Liver (tissue), 8 donors: ENCODE measurements at regions not wholly inside any gene's neighbourhood (a gene's known extent, or its start where the extent isn't known, plus 50 kb on each side); places are given as distances from the start of the nearest gene placed in this dataset.

ENCODE experiments used
- DNase-seq: peaks from one replicate; pipeline ENCODE4 v3.0.0-alpha.2; 2017; ENCODE audit warnings: low spot score
- H3K27ac ChIP-seq, 2 donors: one replicate each; pipeline ENCODE4 v1.7.0; 2013; ENCODE audit warnings: inconsistent platforms in 2 of 2, low read length in 2 of 2, control low read depth in 1 of 2, low read depth in 1 of 2, mild to moderate bottlenecking in 1 of 2
- H3K27me3 ChIP-seq, 4 donors: one replicate each; pipeline versions ENCODE4 v1.6.1 to v1.7.0; 2013; ENCODE audit warnings: low read length in 3 of 4, inconsistent platforms in 1 of 4, mild to moderate bottlenecking in 1 of 4, moderate library complexity in 1 of 4; ENCODE audit not compliant: control insufficient read depth in 4 of 4, insufficient read depth in 4 of 4
- H3K36me3 ChIP-seq, 4 donors: one replicate each; pipeline versions ENCODE4 v1.6.1 to v1.7.0; 2013; ENCODE audit warnings: low read length in 3 of 4, mild to moderate bottlenecking in 3 of 4, low read depth in 1 of 4, moderate library complexity in 1 of 4; ENCODE audit not compliant: control insufficient read depth in 4 of 4, insufficient read depth in 3 of 4
- H3K4me1 ChIP-seq, 4 donors: one replicate each; pipeline versions ENCODE4 v1.6.1 to v1.7.0; 2013; ENCODE audit warnings: low read length in 3 of 4, mild to moderate bottlenecking in 3 of 4, moderate library complexity in 1 of 4; ENCODE audit not compliant: control insufficient read depth in 4 of 4, insufficient read depth in 4 of 4
- H3K4me3 ChIP-seq, 3 donors: one replicate each; pipeline versions ENCODE4 v1.6.1 to v1.7.0; 2013; ENCODE audit warnings: low read length in 3 of 3, control low read depth in 1 of 3, low read depth in 1 of 3, mild to moderate bottlenecking in 1 of 3
- H3K9ac ChIP-seq, 2 donors: one replicate each; pipeline ENCODE4 v1.7.0; 2013; ENCODE audit warnings: low read length in 2 of 2, mild to moderate bottlenecking in 2 of 2, moderate library complexity in 2 of 2, control low read depth in 1 of 2, low read depth in 1 of 2
- H3K9me3 ChIP-seq, 4 donors: one replicate each; pipeline versions ENCODE4 v1.6.1 to v1.7.0; 2013; ENCODE audit warnings: low read length in 3 of 4; ENCODE audit not compliant: control insufficient read depth in 4 of 4
- ATF3 ChIP-seq: IDR thresholded peaks from 2 replicates; pipeline ENCODE4 v1.6.1; 2016; ENCODE audit warnings: antibody characterized with exemption
- CTCF ChIP-seq: fragments of 150-350 bp; IDR thresholded peaks from 2 replicates; pipeline ENCODE4 v1.5.1; 2017; ENCODE audit warnings: improper control_type of control experiment, low read depth, low read length; ENCODE audit not compliant: missing input control
- EGR1 ChIP-seq, 2 donors: IDR thresholded peaks; 2 replicates each; pipeline ENCODE4 v1.6.1; 2016 to 2018; ENCODE audit warnings: antibody characterized with exemption in 2 of 2, low read depth in 2 of 2
- FOXA1 ChIP-seq: IDR thresholded peaks from 2 replicates; pipeline ENCODE4 v1.6.1; 2016; ENCODE audit warnings: antibody characterized with exemption
- FOXA2 ChIP-seq: IDR thresholded peaks from 2 replicates; pipeline ENCODE4 v1.6.1; 2016; ENCODE audit warnings: antibody characterized with exemption
- GABPA ChIP-seq, 2 donors: IDR thresholded peaks in 1 of 2; conservative IDR thresholded peaks in 1 of 2; 2 replicates each; pipeline ENCODE4 v1.6.1; 2016; ENCODE audit warnings: antibody characterized with exemption in 2 of 2, mild to moderate bottlenecking in 1 of 2, moderate library complexity in 1 of 2
- HNF4A ChIP-seq, 2 donors: conservative IDR thresholded peaks; 2 replicates each; pipeline ENCODE4 v1.6.1; 2016; ENCODE audit warnings: antibody characterized with exemption in 2 of 2, mild to moderate bottlenecking in 2 of 2
- HNF4G ChIP-seq: IDR thresholded peaks from 2 replicates; pipeline ENCODE4 v1.6.1; 2016; ENCODE audit warnings: antibody characterized with exemption
- JUND ChIP-seq, 2 donors: IDR thresholded peaks; 2 replicates each; pipeline ENCODE4 v1.6.1; 2016; ENCODE audit warnings: antibody characterized with exemption in 2 of 2
- MAX ChIP-seq: IDR thresholded peaks from 2 replicates; pipeline ENCODE4 v1.6.1; 2016; ENCODE audit warnings: antibody characterized with exemption
- NR2F2 ChIP-seq: IDR thresholded peaks from 2 replicates; pipeline ENCODE4 v1.6.1; 2016; ENCODE audit warnings: antibody characterized with exemption
- RAD21 ChIP-seq, 2 donors: IDR thresholded peaks; 2 replicates each; pipeline ENCODE4 v1.6.1; 2016; ENCODE audit warnings: antibody characterized with exemption in 2 of 2, mild to moderate bottlenecking in 2 of 2
- REST ChIP-seq: IDR thresholded peaks from 2 replicates; pipeline ENCODE4 v1.6.1; 2016; ENCODE audit warnings: antibody characterized with exemption, mild to moderate bottlenecking
- RXRA ChIP-seq, 2 donors: IDR thresholded peaks; 2 replicates each; pipeline ENCODE4 v1.6.1; 2017 to 2018; ENCODE audit warnings: antibody characterized with exemption in 2 of 2, mild to moderate bottlenecking in 1 of 2
- SP1 ChIP-seq: IDR thresholded peaks from 2 replicates; pipeline ENCODE4 v1.6.1; 2018; ENCODE audit warnings: antibody characterized with exemption, mild to moderate bottlenecking
- TAF1 ChIP-seq: conservative IDR thresholded peaks from 2 replicates; pipeline ENCODE4 v1.6.1; 2016; ENCODE audit warnings: antibody characterized with exemption, mild to moderate bottlenecking
- ZBTB33 ChIP-seq: IDR thresholded peaks from 2 replicates; pipeline ENCODE4 v1.6.1; 2016; ENCODE audit warnings: antibody characterized with exemption
- WGBS: extraction: QIAGEN DNeasy Blood & Tissue Kit; methylation state at CpG from one replicate; pipeline ENCODE4 v1.1.7; 2013; 5-methylcytosine and 5-hydroxymethylcytosine counted together
- donor health status: healthy.
- donor health status: healthy.
- donor health status: healthy.
- donor health status: healthy.
- donor health status: healthy.

GRCh38 chr15:67943475-67943874 lies 103.6 kb upstream of the RNU6-1 start:
- no peaks in the 10 kb centered on the region for H3K27me3 ChIP-seq
- WGBS = 96% methylated on average over 2 of the region's 2 CpGs
- H3K9ac ChIP-seq = no peak overlapping the region
- TF ChIP-seq HNF4G = no peak
- no peak for TF ChIP-seq GABPA (IDR thresholded peaks at IDR 0.05 in 1 of 2, conservative IDR thresholded peaks at IDR 0.05 in 1 of 2)
- no peak for TF ChIP-seq MAX
- no peak for TF ChIP-seq HNF4A (conservative IDR thresholded peaks at IDR 0.05)
- TF ChIP-seq FOXA2 = no peak
- TF ChIP-seq RXRA (IDR thresholded peaks at IDR 0.05) = no peak
- no peak for TF ChIP-seq FOXA1
- TF ChIP-seq ZBTB33 = no peak
- TF ChIP-seq RAD21 (IDR thresholded peaks at IDR 0.05) = no peak
- TF ChIP-seq SP1 = no peak
- no peaks in the 10 kb centered on the region for H3K36me3 ChIP-seq
- H3K4me3 ChIP-seq = no peak overlapping the region
- H3K4me1 ChIP-seq = peaks cover 0 to 6% (median 4%) of the 10 kb centered on the region in 4 donors
- H3K9me3 ChIP-seq = no peaks in the 10 kb centered on the region
- DNase-seq = no peak
- H3K27ac ChIP-seq = no peak overlapping the region

- no peak overlapping the region for H3K4me3 ChIP-seq
- no peak overlapping the region for H3K9ac ChIP-seq
- no peak for DNase-seq
- no peaks in the 10 kb centered on the region for H3K27me3 ChIP-seq
- WGBS = 96% methylated on average over 10 of the region's 10 CpGs
- H3K4me1 ChIP-seq = peaks cover 0 to 6% (median 4%) of the 10 kb centered on the region in 4 donors
- H3K36me3 ChIP-seq = no peaks in the 10 kb centered on the region
- TF ChIP-seq ATF3 (no peak), FOXA2 (no peak), TAF1 (no peak), GABPA (IDR thresholded peaks at IDR 0.05 in 1 of 2, conservative IDR thresholded peaks at IDR 0.05 in 1 of 2) (no peak), CTCF (no peak), EGR1 (IDR thresholded peaks at IDR 0.05; ENCODE audit: low read depth in 2 of 2) (no peak), HNF4G (no peak), REST (no peak), JUND (IDR thresholded peaks at IDR 0.05) (no peak), RXRA (IDR thresholded peaks at IDR 0.05) (no peak), ZBTB33 (no peak), FOXA1 (no peak), NR2F2 (no peak), MAX (no peak), HNF4A (conservative IDR thresholded peaks at IDR 0.05) (no peak), SP1 (no peak), RAD21 (IDR thresholded peaks at IDR 0.05) (no peak)
- no peak overlapping the region for H3K27ac ChIP-seq
- no peaks in the 10 kb centered on the region for H3K9me3 ChIP-seq
Measured at GRCh38 chr15:67944010-67944641, 104.3 kb upstream of the RNU6-1 start.
